ENCODE measurements at regions not wholly inside any gene's neighbourhood (a gene's known extent, or its start where the extent isn't known, plus 50 kb on each side); places are given as distances from the start of the nearest gene placed in this dataset.

DNA sequence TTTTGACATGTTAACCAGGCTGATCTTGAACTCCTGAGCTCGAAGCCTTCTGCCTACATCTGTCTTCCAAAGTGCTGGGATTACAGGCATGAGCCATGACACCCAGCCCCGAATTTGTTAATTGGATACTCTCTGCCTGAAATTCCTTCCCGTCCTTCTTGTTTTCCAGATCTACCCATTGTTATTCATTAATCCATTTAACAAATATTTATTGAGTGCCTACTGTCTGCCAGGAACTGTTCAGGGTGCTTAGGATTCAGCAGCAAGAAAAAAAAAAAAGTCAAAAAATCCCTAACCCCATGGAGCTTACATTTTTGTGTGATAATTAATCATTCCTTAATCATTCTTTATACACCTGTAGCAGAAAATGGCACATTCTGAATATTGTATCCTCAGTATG is 206.8 kb upstream of the FOXD3 start:
- H3K27me3 ChIP-seq = peaks cover 10% of the 10 kb centered on the region
- no peak for DNase-seq (ENCODE audit: low spot score)
- H3K9me3 ChIP-seq (ENCODE audit: low read depth) = no peaks in the 10 kb centered on the region
- H3K4me1 ChIP-seq (ENCODE audit: insufficient read depth) = no peaks in the 10 kb centered on the region
- no peaks in the 10 kb centered on the region for H4K20me1 ChIP-seq (ENCODE audit: insufficient read depth, poor library complexity, severe bottlenecking)
- no peak overlapping the region for H3K27ac ChIP-seq
- H3K4me2 ChIP-seq = no peak overlapping the region
- no peak overlapping the region for H2AFZ ChIP-seq
- no peaks in the 10 kb centered on the region for H3K36me3 ChIP-seq (replicated peaks; ENCODE audit: insufficient read depth, low read depth)
- H3K9me2 ChIP-seq (replicated peaks; ENCODE audit: insufficient read depth) = no peaks in the 10 kb centered on the region
- H3K4me3 ChIP-seq = no peak overlapping the region
- TF ChIP-seq, protein P1, sequence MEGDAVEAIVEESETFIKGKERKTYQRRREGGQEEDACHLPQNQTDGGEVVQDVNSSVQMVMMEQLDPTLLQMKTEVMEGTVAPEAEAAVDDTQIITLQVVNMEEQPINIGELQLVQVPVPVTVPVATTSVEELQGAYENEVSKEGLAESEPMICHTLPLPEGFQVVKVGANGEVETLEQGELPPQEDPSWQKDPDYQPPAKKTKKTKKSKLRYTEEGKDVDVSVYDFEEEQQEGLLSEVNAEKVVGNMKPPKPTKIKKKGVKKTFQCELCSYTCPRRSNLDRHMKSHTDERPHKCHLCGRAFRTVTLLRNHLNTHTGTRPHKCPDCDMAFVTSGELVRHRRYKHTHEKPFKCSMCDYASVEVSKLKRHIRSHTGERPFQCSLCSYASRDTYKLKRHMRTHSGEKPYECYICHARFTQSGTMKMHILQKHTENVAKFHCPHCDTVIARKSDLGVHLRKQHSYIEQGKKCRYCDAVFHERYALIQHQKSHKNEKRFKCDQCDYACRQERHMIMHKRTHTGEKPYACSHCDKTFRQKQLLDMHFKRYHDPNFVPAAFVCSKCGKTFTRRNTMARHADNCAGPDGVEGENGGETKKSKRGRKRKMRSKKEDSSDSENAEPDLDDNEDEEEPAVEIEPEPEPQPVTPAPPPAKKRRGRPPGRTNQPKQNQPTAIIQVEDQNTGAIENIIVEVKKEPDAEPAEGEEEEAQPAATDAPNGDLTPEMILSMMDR (IDR thresholded peaks at IDR 0.05; ENCODE audit: poor library complexity) = no peak
- TF ChIP-seq EZH2phosphoT487 (IDR thresholded peaks at IDR 0.05; ENCODE audit: low read depth, severe bottlenecking, unreplicated experiment) (no peak), EZH2 (IDR thresholded peaks at IDR 0.05; ENCODE audit: borderline replicate concordance) (no peak)
- H3K79me2 ChIP-seq = no peaks in the 10 kb centered on the region
- 69% methylated on average over 3 of the region's 3 CpGs for WGBS (ENCODE audit: low lambda C conversion rate, missing lambda C conversion rate)

DNA sequence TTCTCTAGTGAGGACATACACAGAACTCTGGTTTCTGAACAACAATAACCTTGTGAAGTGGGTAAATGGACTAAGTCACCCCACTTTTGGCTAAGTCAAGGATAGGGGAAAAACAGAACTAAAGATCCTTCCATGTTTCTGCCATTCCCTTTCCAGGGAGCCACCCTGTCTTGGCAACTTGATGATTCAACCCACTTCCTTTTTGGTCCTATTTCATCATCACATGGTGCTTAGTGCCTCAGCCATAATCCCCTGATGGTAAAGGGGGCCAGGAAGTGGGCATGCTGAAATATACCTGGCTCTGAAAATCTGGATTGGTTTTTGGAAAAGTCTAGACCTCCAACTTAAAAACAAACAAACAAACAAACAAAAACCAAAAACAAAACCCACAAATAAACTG is 206.4 kb upstream of the FOXD3 start:
- H3K27ac ChIP-seq = no peak overlapping the region
- H3K4me3 ChIP-seq = no peak overlapping the region
- H3K27me3 ChIP-seq = peaks cover 10% of the 10 kb centered on the region
- H3K9me2 ChIP-seq (replicated peaks; ENCODE audit: insufficient read depth) = no peaks in the 10 kb centered on the region
- TF ChIP-seq, protein P1 (IDR thresholded peaks at IDR 0.05; ENCODE audit: poor library complexity) = no peak
- TF ChIP-seq EZH2phosphoT487 (IDR thresholded peaks at IDR 0.05; ENCODE audit: low read depth, severe bottlenecking, unreplicated experiment) (no peak), EZH2 (IDR thresholded peaks at IDR 0.05; ENCODE audit: borderline replicate concordance) (no peak)
- no peak for DNase-seq (ENCODE audit: low spot score)
- no peak overlapping the region for H2AFZ ChIP-seq
- no peaks in the 10 kb centered on the region for H3K9me3 ChIP-seq (ENCODE audit: low read depth)
- no peaks in the 10 kb centered on the region for H3K4me1 ChIP-seq (ENCODE audit: insufficient read depth)
- H4K20me1 ChIP-seq (ENCODE audit: insufficient read depth, poor library complexity, severe bottlenecking) = no peaks in the 10 kb centered on the region
- no peaks in the 10 kb centered on the region for H3K79me2 ChIP-seq
- H3K4me2 ChIP-seq = no peak overlapping the region
- no peaks in the 10 kb centered on the region for H3K36me3 ChIP-seq (replicated peaks; ENCODE audit: insufficient read depth, low read depth)

DNA sequence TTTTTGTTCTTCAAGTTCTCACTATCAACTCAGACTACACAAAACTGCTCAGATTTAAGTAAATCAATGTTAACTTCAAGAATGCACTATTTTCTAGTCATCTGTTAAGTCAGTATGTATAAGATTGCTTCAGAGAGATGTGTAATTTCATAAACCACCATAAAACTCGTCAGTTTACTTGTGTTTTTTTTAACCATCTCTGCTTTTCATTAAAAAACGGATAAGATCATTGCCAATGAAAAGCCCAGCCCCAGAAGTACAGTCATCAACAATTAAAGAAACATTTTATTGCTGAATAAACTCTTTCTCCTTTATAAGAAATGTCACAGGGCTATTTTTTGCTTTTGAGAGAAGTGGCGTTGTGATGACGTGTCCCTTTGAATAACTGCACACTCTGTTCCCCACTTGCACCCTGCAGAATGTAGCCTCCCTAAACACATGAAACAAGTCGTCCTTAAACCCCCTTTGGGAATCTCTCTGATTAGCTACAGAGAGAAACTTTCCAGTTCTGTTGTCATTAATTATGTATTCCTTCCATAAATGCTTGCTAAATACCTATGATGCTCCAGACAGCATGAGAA is 202.7 kb upstream of the FOXD3 start:
- H3K4me3 ChIP-seq = no peak overlapping the region
- DNase-seq (ENCODE audit: low spot score) = no peak
- no peaks in the 10 kb centered on the region for H3K4me1 ChIP-seq (ENCODE audit: insufficient read depth)
- H3K79me2 ChIP-seq = no peaks in the 10 kb centered on the region
- H2AFZ ChIP-seq = no peak overlapping the region
- no peak overlapping the region for H3K4me2 ChIP-seq
- no peaks in the 10 kb centered on the region for H4K20me1 ChIP-seq (ENCODE audit: insufficient read depth, poor library complexity, severe bottlenecking)
- H3K27me3 ChIP-seq = no peaks in the 10 kb centered on the region
- TF ChIP-seq EZH2 (IDR thresholded peaks at IDR 0.05; ENCODE audit: borderline replicate concordance) (no peak), EZH2phosphoT487 (IDR thresholded peaks at IDR 0.05; ENCODE audit: low read depth, severe bottlenecking, unreplicated experiment) (no peak)
- TF ChIP-seq, protein P1 (IDR thresholded peaks at IDR 0.05; ENCODE audit: poor library complexity) = no peak
- no peaks in the 10 kb centered on the region for H3K9me3 ChIP-seq (ENCODE audit: low read depth)
- H3K27ac ChIP-seq = no peak overlapping the region
- H3K36me3 ChIP-seq (replicated peaks; ENCODE audit: insufficient read depth, low read depth) = no peaks in the 10 kb centered on the region
- 71% methylated on average over 5 of the region's 5 CpGs for WGBS (ENCODE audit: low lambda C conversion rate, missing lambda C conversion rate)
- no peaks in the 10 kb centered on the region for H3K9me2 ChIP-seq (replicated peaks; ENCODE audit: insufficient read depth)

DNA sequence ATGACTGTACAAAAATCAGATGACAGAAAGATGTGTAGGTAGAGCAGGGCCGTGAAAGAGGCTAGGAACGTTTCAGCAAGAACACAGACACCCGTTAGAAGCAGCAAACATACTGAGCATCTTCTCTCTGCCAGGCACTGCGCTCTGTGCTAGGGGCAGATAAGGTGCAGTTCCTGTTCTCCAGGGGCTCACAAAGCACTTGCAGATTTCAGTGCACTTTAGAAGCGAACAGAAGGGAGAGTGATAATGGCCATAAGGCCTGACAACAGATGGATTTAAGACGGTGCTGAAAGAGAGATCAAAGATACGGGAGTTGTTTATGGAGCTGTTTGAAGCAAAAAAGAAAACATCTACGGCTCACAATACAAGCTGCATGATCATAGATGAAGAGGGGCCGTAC is 200.3 kb upstream of the FOXD3 start:
- no peak overlapping the region for H3K27ac ChIP-seq
- H2AFZ ChIP-seq = no peak overlapping the region
- no peak for DNase-seq (ENCODE audit: low spot score)
- no peaks in the 10 kb centered on the region for H3K9me3 ChIP-seq (ENCODE audit: low read depth)
- H3K4me1 ChIP-seq (ENCODE audit: insufficient read depth) = no peaks in the 10 kb centered on the region
- H3K9me2 ChIP-seq (replicated peaks; ENCODE audit: insufficient read depth) = no peaks in the 10 kb centered on the region
- TF ChIP-seq, protein P1 (IDR thresholded peaks at IDR 0.05; ENCODE audit: poor library complexity) = no peak
- TF ChIP-seq EZH2 (IDR thresholded peaks at IDR 0.05; ENCODE audit: borderline replicate concordance) (no peak), EZH2phosphoT487 (IDR thresholded peaks at IDR 0.05; ENCODE audit: low read depth, severe bottlenecking, unreplicated experiment) (no peak)
- H4K20me1 ChIP-seq (ENCODE audit: insufficient read depth, poor library complexity, severe bottlenecking) = no peaks in the 10 kb centered on the region
- H3K4me2 ChIP-seq = no peak overlapping the region
- no peak overlapping the region for H3K4me3 ChIP-seq
- no peaks in the 10 kb centered on the region for H3K27me3 ChIP-seq
- no peaks in the 10 kb centered on the region for H3K79me2 ChIP-seq
- no peaks in the 10 kb centered on the region for H3K36me3 ChIP-seq (replicated peaks; ENCODE audit: insufficient read depth, low read depth)
- 43% methylated on average over 9 of the region's 9 CpGs for WGBS (ENCODE audit: low lambda C conversion rate, missing lambda C conversion rate)
